ENCODE measurements at regions not wholly inside any gene's neighbourhood (a gene's known extent, or its start where the extent isn't known, plus 50 kb on each side); places are given as distances from the start of the nearest gene placed in this dataset.
A peak's percentile ranks its signal among the peaks of the same experiment; 100 is the strongest.

- Histone ChIP-seq H4K5ac (ENCODE audit: insufficient read length, low read depth, low read length) (no peak overlapping the region), H3K27ac (ENCODE audit: insufficient read length, low read depth, low read length) (no peak overlapping the region), H2BK15ac (ENCODE audit: low read depth, low read length) (no peak overlapping the region), H4K20me1 (ENCODE audit: control insufficient read depth, insufficient read depth, insufficient read length) (no peaks in the 10 kb centered on the region), H3K14ac (ENCODE audit: insufficient read depth, low read length) (no peak overlapping the region), H4K8ac (replicated peaks; ENCODE audit: insufficient read length, low read depth, low read length) (no peak overlapping the region), H3T11ph (ENCODE audit: low read length) (no peak overlapping the region), H2BK20ac (ENCODE audit: low read depth, low read length, poor library complexity, severe bottlenecking) (no peak overlapping the region), H2AFZ (ENCODE audit: low read length) (no peak overlapping the region), H3K56ac (ENCODE audit: insufficient read length, low read depth, low read length) (no peak overlapping the region), H4K91ac (ENCODE audit: insufficient read length, low read depth, low read length) (no peak overlapping the region), H3K23me2 (ENCODE audit: insufficient read length, low read depth, low read length, poor library complexity, severe bottlenecking) (no peaks in the 10 kb centered on the region), H2BK12ac (ENCODE audit: insufficient read length, low read depth, low read length) (no peak overlapping the region), H3K4me2 (ENCODE audit: insufficient read depth, insufficient read length, low read length) (no peak overlapping the region), H2BK120ac (ENCODE audit: low read depth, low read length, poor library complexity, severe bottlenecking) (no peak overlapping the region), H2AK5ac (ENCODE audit: insufficient read length, low read length) (no peak overlapping the region), H3K79me2 (ENCODE audit: insufficient read depth, low read length) (no peaks in the 10 kb centered on the region), H3K18ac (ENCODE audit: insufficient read length, low read depth, low read length) (no peak overlapping the region), H2BK5ac (ENCODE audit: insufficient read length, low read length) (no peak overlapping the region), H3K23ac (ENCODE audit: insufficient read length, low read depth, low read length) (no peak overlapping the region), H3K9me3 (ENCODE audit: control insufficient read depth, low read depth, low read length) (no peaks in the 10 kb centered on the region), H3K79me1 (ENCODE audit: insufficient read depth, low read depth, low read length, poor library complexity, severe bottlenecking) (no peaks in the 10 kb centered on the region), H3K9ac (ENCODE audit: extremely low read depth, insufficient read length, low read length) (no peak overlapping the region), H3K4ac (ENCODE audit: low read depth, low read length) (no peak overlapping the region), H3K27me3 (ENCODE audit: insufficient read depth, low read length) (no peaks in the 10 kb centered on the region), H3K4me1 (ENCODE audit: insufficient read depth, low read length) (no peaks in the 10 kb centered on the region)
- peak; percentile 7 for DNase-seq
- Mint-ChIP-seq H3K9me3 (peaks cover 9 to 10% of the 10 kb centered on the region in 2 experiments), H3K4me1 (peaks cover 23 to 30% of the 10 kb centered on the region in 2 experiments), H3K4me3 (no peak overlapping the region; a peak in 1 of 5 replicates), H3K27me3 (ENCODE audit: low read depth) (peaks cover 16% of the 10 kb centered on the region), H3K27ac (no peak overlapping the region), H3K36me3 (ENCODE audit: insufficient read depth in 1 of 3, low read depth in 3 of 3) (peaks cover 0 to 15% (median 7%) of the 10 kb centered on the region in 3 experiments; a peak in 5 of 7 replicates)
- no CpG with 5 or more reads among the region's 8 CpGs for WGBS (ENCODE audit: extremely low coverage, insufficient read length, low lambda C conversion rate)
- TF ChIP-seq CTCF (conservative IDR thresholded peaks at IDR 0.05): no peak
Observed at GRCh38 chr12:128079446-128079845, 187.5 kb upstream of the TMEM132C start.

All from H9 (cell line).